ENCODE measurements at regions not wholly inside any gene's neighbourhood (a gene's known extent, or its start where the extent isn't known, plus 50 kb on each side); places are given as distances from the start of the nearest gene placed in this dataset.
"Not testable (repeated sequence)": the region's sequence is repeated elsewhere in the genome, so short reads cannot be mapped to it uniquely, and the experiment has no call there.

DNA sequence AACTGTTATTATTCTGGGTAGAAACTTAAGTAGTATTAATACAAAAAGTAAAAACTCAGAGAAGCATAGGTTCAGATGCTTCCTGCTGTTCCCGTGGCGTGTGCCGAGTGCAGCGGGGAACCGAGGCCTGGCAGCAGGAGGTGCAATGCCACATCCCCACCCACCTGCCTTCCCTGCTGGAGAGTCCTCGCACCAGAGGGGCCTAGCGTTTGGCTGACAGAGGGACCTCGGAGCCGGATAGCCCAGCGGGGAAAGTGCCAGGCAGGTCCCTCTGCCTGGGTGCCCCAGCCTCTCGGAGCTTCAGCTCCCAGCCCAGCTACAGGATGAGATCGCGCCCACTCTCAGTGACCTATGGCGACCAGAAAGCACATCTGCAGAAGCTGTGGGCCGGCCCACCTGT lies 169.6 kb upstream of the GSE1 start:
- DNase-seq (ENCODE audit: low spot score), result no peak

DNA sequence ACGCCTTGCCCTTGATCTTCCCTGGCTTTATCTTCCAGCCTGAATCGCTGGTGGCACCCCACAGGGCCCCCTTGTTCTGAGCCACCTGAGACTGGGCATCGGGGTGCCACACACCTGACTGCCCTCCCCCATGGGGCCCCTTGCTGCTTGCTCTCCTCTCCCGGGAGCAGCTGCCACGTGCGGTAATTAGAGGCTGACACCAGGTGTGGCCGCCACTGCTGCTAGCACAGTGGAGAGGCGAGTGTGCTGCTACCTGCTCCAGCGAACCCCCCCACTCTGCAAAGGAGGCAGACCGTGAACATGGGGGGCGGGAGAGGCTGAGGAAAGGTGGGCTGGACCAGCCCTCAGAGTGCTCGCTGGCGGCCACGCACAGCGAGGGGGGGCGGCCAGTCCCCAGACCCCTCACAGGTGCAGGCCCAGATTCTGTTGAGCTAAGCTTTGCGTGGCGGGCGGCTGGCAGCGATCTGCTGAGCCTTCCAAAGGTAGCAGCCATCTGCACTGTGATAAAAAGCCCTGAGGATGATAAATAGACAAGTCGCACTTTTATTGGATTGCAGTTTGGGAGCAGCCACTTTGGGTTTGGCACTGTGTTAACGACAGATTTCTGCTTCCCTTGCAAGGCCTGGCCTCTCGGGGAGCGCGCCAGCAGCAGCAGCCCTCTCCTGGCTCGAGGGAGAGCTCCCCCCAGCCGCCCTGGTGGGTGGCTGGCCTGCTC lies 167.9 kb upstream of the GSE1 start:
- DNase-seq (ENCODE audit: low spot score), result no peak

DNA sequence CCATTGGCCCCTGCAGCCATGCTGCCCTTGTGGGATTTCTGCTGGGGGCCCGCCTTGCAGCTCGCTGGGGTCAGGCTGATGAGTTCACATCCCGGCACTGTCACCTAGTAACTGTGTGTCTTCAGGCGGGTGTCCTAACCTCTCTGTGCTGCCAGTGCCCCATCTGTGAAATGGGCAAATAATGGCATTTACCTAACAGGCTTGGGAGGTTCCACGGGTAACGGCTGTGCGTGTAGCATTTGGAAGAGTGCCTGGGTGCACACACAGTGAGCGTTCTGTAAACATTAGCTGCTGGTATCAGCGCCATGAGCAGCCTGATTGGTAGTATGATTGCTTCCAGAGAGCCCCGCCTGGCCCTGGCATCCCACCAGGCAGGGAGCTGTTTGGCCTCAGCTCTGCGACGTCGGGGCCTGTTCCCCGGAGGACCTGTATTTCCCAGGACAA lies 167.3 kb upstream of the GSE1 start:
- no peak for DNase-seq (ENCODE audit: low spot score)

GRCh38 chr16:85446951-85447692 lies 166.0 kb upstream of the GSE1 start:
- DNase-seq (ENCODE audit: low spot score), result peak; percentile 57

GRCh38 chr16:85447693-85448313 lies 165.3 kb upstream of the GSE1 start:
- no peak for DNase-seq (ENCODE audit: low spot score)

DNA sequence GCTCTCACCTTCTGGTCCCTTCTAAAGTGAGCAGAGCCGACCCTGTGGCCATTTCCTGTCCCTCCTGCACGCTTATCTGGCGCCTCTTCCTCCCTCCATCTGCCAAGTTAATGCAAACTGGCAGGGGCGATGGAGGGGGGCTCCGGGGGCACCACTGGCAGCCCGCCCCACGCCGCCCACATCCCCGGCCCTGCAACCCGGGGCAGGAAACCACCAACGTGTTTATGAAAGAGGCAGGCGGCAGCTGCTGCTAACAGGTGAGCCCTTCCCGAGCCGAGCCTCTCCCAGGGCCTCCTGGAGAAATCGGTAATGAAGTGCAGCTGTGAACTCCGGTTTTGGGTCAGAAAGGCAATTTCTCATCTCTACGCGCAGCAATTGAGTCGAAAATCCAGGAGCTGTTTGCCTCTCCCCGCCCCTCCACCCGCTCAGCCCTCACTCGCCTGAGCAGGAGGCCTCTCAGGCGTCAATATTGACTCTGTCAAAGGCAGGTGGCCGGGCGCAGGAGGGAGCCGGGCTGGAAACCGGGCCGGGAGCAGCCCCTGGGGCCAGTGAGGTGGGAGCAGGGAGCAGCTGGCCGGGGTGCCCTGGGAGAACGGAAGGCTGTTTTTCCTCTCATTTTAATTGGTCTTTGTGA lies 164.4 kb upstream of the GSE1 start:
- no peak for DNase-seq (ENCODE audit: low spot score)

GRCh38 chr16:85449191-85449884 lies 163.8 kb upstream of the GSE1 start:
- no peak for DNase-seq (ENCODE audit: low spot score)

GRCh38 chr16:85449885-85450245 lies 163.3 kb upstream of the GSE1 start:
- DNase-seq (ENCODE audit: low spot score), result no peak

DNA sequence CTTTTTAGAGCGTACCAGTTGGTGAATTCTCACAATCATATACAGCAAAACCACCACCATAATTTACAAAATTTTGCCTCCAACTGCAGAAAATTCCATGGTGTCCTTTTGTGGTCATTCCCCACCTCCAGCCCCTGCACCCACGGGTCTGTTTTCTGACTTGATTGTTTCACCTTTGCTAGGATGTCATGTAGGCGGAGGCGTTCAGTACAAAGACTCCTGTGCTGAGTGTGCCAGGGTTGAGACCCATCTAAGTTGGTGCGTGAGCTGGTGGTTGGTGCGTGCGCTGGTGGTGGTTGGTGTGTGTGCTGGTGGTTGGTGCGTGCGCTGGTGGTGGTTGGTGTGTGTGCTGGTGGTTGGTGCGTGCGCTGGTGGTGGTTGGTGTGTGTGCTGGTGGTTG lies 162.0 kb upstream of the GSE1 start:
- not testable (repeated sequence) for DNase-seq (ENCODE audit: low spot score)

GRCh38 chr16:85451641-85452363 lies 161.3 kb upstream of the GSE1 start:
- no peak for DNase-seq (ENCODE audit: low spot score)

- no peak for DNase-seq (ENCODE audit: low spot score)
Measured at GRCh38 chr16:85452364-85453193, 160.5 kb upstream of the GSE1 start.

DNA sequence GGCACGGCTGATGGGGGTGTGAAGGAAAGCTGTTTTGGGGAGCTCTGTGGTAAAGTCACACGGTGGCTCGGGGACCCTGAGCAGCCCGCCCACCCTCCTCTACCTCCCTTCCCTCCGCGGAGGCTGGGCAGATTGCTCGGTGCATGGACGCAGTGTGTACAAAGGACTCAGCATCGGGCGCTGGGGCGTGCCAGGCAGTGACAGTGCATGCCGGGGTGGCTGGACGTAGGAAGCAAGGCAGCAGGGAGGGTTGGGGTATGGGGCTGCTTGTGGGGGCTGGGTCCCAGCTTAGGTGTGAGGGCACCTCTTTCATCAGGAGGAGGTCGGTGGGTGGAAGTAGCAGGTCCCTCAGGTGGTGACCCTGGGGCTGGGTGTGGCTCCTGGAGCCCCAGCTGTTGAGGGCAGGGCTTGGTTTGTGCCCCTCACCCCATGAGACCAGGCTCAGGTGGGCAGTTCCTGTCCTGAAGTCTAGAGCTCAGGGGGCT lies 159.9 kb upstream of the GSE1 start:
- no peak for DNase-seq (ENCODE audit: low spot score)

GRCh38 chr16:85453703-85454102 lies 159.4 kb upstream of the GSE1 start:
- DNase-seq (ENCODE audit: low spot score), result no peak

GRCh38 chr16:85454171-85454872 lies 158.8 kb upstream of the GSE1 start:
- no peak for DNase-seq (ENCODE audit: low spot score)

GRCh38 chr16:85455534-85455933 lies 157.6 kb upstream of the GSE1 start:
- no peak for DNase-seq (ENCODE audit: low spot score)

GRCh38 chr16:85457366-85457765 lies 155.8 kb upstream of the GSE1 start:
- no peak for DNase-seq (ENCODE audit: low spot score)

- DNase-seq (ENCODE audit: low spot score), result no peak
Measured at GRCh38 chr16:85458968-85459367, 154.2 kb upstream of the GSE1 start.

- no peak for DNase-seq (ENCODE audit: low spot score)
Measured at GRCh38 chr16:85459529-85460251, 153.4 kb upstream of the GSE1 start.

Data from germinal center (tissue), 1 donor.